IMR-90 (cell line): ENCODE measurements at regions not wholly inside any gene's neighbourhood (a gene's known extent, or its start where the extent isn't known, plus 50 kb on each side); places are given as distances from the start of the nearest gene placed in this dataset.

ENCODE experiments used
- ATAC-seq: fragments of 200-7000 bp; cut with Tn5 transposase; 2 replicates; pipeline ENCODE4 v1.9.1; 2020; ENCODE audit warnings: low read depth, mild to moderate bottlenecking, moderate library complexity
- BruUV-seq: library from RNA; stranded (reverse); fragments of 400-500 nt; replicated peaks from 2 replicates; lab custom pipeline; 2021; lab: Mats Ljungman, UMichigan
- CTCF ChIA-PET: fragments of 300-600 bp; formaldehyde crosslinking; extraction: SDS; loops from one replicate; lab custom pipeline; 2021; ENCODE audit warnings: antibody characterized with exemption; lab: Yijun Ruan, JAX
- POLR2A ChIA-PET: fragments of 300-600 bp; sonication (Branson Sonifier 250); formaldehyde crosslinking; loops from one replicate; lab custom pipeline; 2022; ENCODE audit warnings: antibody characterized with exemption; ENCODE audit not compliant: unreplicated experiment; lab: Charles Lee
- DNase-seq: peaks from one replicate; pipeline ENCODE4 v3.0.0; 2013
- H2AFZ ChIP-seq: replicated peaks from 2 replicates; pipeline ENCODE3; 2013; ENCODE audit warnings: low read length, mild to moderate bottlenecking; ENCODE audit not compliant: poor library complexity
- H2AK5ac ChIP-seq: 2 replicates; pipeline ENCODE4 v1.6.1; 2013; ENCODE audit warnings: low read depth, low read length, inconsistent platforms
- H2AK9ac ChIP-seq: replicated peaks from 2 replicates; pipeline ENCODE3; 2013; ENCODE audit warnings: mild to moderate bottlenecking, low read depth, low read length, moderate library complexity; ENCODE audit not compliant: poor library complexity
- H2BK120ac ChIP-seq: 2 replicates; pipeline ENCODE4 v1.6.1; 2013; ENCODE audit warnings: low read depth, low read length, inconsistent platforms
- H2BK15ac ChIP-seq: 3 replicates; pipeline ENCODE4 v1.6.1; 2013; ENCODE audit warnings: low read depth, low read length, inconsistent platforms
- H2BK20ac ChIP-seq: 2 replicates; pipeline ENCODE4 v1.6.1; 2013; ENCODE audit warnings: low read depth, mild to moderate bottlenecking, inconsistent platforms, low read length, moderate library complexity
- H2BK5ac ChIP-seq: 2 replicates; pipeline ENCODE4 v1.6.1; 2013; ENCODE audit warnings: mild to moderate bottlenecking, low read depth, low read length, inconsistent platforms; ENCODE audit not compliant: poor library complexity, severe bottlenecking
- H3K14ac ChIP-seq: replicated peaks from 2 replicates; pipeline ENCODE4 v1.6.1; 2013; ENCODE audit warnings: low read depth, low read length, inconsistent platforms
- H3K18ac ChIP-seq: 2 replicates; pipeline ENCODE4 v1.6.1; 2013; ENCODE audit warnings: low read depth, low read length, control low read depth
- H3K23ac ChIP-seq: 2 replicates; pipeline ENCODE4 v1.6.1; 2013; ENCODE audit warnings: low read depth, low read length, inconsistent platforms
- H3K27ac ChIP-seq: 2 replicates; pipeline ENCODE4 v1.5.1; 2013; ENCODE audit warnings: mild to moderate bottlenecking, control low read depth, low read length; ENCODE audit not compliant: insufficient read depth
- H3K27me3 ChIP-seq: 2 replicates; pipeline ENCODE4 v1.6.1; 2013; ENCODE audit warnings: low read length; ENCODE audit not compliant: control insufficient read depth, insufficient read depth
- H3K36me3 ChIP-seq: 2 replicates; pipeline ENCODE4 v1.6.1; 2013; ENCODE audit warnings: low read length, mixed read lengths; ENCODE audit not compliant: control insufficient read depth, insufficient read depth
- H3K4ac ChIP-seq: 2 replicates; pipeline ENCODE4 v1.6.1; 2013; ENCODE audit warnings: low read depth, low read length, inconsistent platforms
- H3K4me1 ChIP-seq: 2 replicates; pipeline ENCODE4 v1.6.1; 2013; ENCODE audit warnings: low read length, mixed read lengths; ENCODE audit not compliant: control insufficient read depth, insufficient read depth
- H3K4me2 ChIP-seq: 2 replicates; pipeline ENCODE4 v1.6.1; 2013; ENCODE audit warnings: low read depth, mild to moderate bottlenecking, control low read depth, low read length, moderate library complexity
- H3K4me3 ChIP-seq: 2 replicates; pipeline ENCODE4 v1.5.1; 2013; ENCODE audit warnings: low read depth, mild to moderate bottlenecking, control low read depth, low read length, moderate library complexity; ENCODE audit not compliant: insufficient read depth
- H3K56ac ChIP-seq: 2 replicates; pipeline ENCODE4 v1.6.1; 2013; ENCODE audit warnings: low read length, inconsistent platforms; ENCODE audit not compliant: insufficient read depth; ENCODE audit errors: extremely low read depth
- H3K79me1 ChIP-seq, 2 experiments: 2 replicates each; pipeline ENCODE4 v1.6.1; 2013; ENCODE audit warnings: low read length in 2 of 2, inconsistent platforms in 1 of 2, low read depth in 1 of 2
- H3K9ac ChIP-seq: 2 replicates; pipeline ENCODE4 v1.6.1; 2013; ENCODE audit warnings: low read depth, low read length, control low read depth
- H3K9me1 ChIP-seq: 2 replicates; pipeline ENCODE4 v1.6.1; 2013; ENCODE audit warnings: low read length, inconsistent platforms; ENCODE audit not compliant: insufficient read depth
- H3K9me3 ChIP-seq: 2 replicates; pipeline ENCODE4 v1.6.1; 2013; ENCODE audit warnings: low read length; ENCODE audit not compliant: control insufficient read depth, insufficient read depth
- H4K20me1 ChIP-seq: 2 replicates; pipeline ENCODE4 v1.6.1; 2013; ENCODE audit warnings: low read length, inconsistent platforms; ENCODE audit not compliant: insufficient read depth
- H4K5ac ChIP-seq: 2 replicates; pipeline ENCODE4 v1.6.1; 2013; ENCODE audit warnings: mild to moderate bottlenecking, low read depth, low read length, control low read depth
- H4K8ac ChIP-seq, 2 experiments: 2 replicates each; pipeline ENCODE4 v1.6.1; 2013; ENCODE audit warnings: low read depth in 2 of 2, low read length in 2 of 2, control low read depth in 1 of 2, inconsistent platforms in 1 of 2
- H4K91ac ChIP-seq: 2 replicates; pipeline ENCODE4 v1.6.1; 2013; ENCODE audit warnings: low read depth, low read length, inconsistent platforms; ENCODE audit not compliant: insufficient read depth
- FOS ChIP-seq: fragments of 150-350 bp; IDR thresholded peaks from 2 replicates; pipeline ENCODE4 v1.6.1; 2016; ENCODE audit warnings: low read depth, low read length
- NFE2L2 ChIP-seq: fragments of 150-350 bp; IDR thresholded peaks from 2 replicates; pipeline ENCODE4 v1.6.1; 2016; ENCODE audit warnings: low read depth, mild to moderate bottlenecking, low read length
- dilution Hi-C: fragments of 300-500 bp; cut with HindIII; formaldehyde crosslinking; loops from one replicate; pipeline ENCODE4 v1.14.3; 2018; ENCODE audit warnings: low sequenced_read_pairs; ENCODE audit not compliant: unreplicated experiment
- in situ Hi-C: fragments of 300-500 bp; cut with MboI; formaldehyde crosslinking; loops from 3 replicates; pipeline ENCODE4 v1.14.3; 2019; ENCODE audit warnings: low sequenced_read_pairs, inconsistent platforms, mixed read lengths
- intact Hi-C: fragments of 100-400 bp; cut with micrococcal nuclease; formaldehyde crosslinking; loops from 2 replicates; pipeline ENCODE4 v1.10.0; 2022

DNA sequence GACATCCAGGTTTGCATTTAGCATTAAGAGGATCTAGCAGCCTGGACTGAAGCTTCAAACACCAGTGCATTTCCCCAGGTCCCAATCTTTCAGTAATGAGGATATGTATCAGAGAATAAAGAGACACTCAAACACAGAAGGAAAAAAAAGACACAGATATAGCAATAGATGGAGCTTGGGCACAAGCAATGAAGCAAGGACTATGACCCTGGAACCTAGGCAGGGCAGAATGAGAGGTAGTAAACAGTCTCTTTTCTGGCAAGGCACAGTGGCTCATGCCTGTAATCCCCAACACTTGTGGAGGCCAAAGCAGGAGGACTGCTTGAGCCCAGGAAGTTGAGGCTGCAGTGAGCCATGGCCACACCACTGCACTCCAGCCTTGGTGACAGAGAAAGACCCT is 80.7 kb upstream of the HNRNPA3 start:
- H3K9me1 ChIP-seq: no peaks in the 10 kb centered on the region
- CTCF ChIA-PET: interaction anchor here (1.4 kb wide), 1 partner anchor 17 kb away, joined by 3 read pairs; no protein-coding TSS in a partner anchor
- no peaks in the 10 kb centered on the region for H3K36me3 ChIP-seq
- no peak for DNase-seq
- no peak overlapping the region for H2BK120ac ChIP-seq
- no peak overlapping the region for H2BK5ac ChIP-seq
- intact Hi-C loops (no loop called here), in situ Hi-C loops (no loop called here), dilution Hi-C loops (no loop called here)
- H3K14ac ChIP-seq: no peak overlapping the region
- no peaks in the 10 kb centered on the region for H3K9me3 ChIP-seq
- H3K4me2 ChIP-seq: no peak overlapping the region
- H2BK15ac ChIP-seq: no peak overlapping the region
- no peak for ATAC-seq
- H2AFZ ChIP-seq: no peak overlapping the region
- H3K4me1 ChIP-seq: no peaks in the 10 kb centered on the region
- no peak overlapping the region for H4K8ac ChIP-seq
- no peak overlapping the region for H2AK9ac ChIP-seq
- H3K27ac ChIP-seq: no peak overlapping the region
- H4K5ac ChIP-seq: no peak overlapping the region
- no peak overlapping the region for H4K91ac ChIP-seq
- no peak for TF ChIP-seq FOS
- no peak for TF ChIP-seq NFE2L2
- no peak overlapping the region for H3K56ac ChIP-seq
- H3K23ac ChIP-seq: no peak overlapping the region
- H3K79me1 ChIP-seq: no peaks in the 10 kb centered on the region
- no peak overlapping the region for H2AK5ac ChIP-seq
- no peak overlapping the region for H3K18ac ChIP-seq
- no peak overlapping the region for H3K4me3 ChIP-seq
- no peak overlapping the region for H2BK20ac ChIP-seq
- H3K9ac ChIP-seq: no peak overlapping the region
- H4K20me1 ChIP-seq: no peaks in the 10 kb centered on the region
- BruUV-seq: no TSS peak
- POLR2A ChIA-PET: no interaction called here
- peaks cover 2% of the 10 kb centered on the region for H3K27me3 ChIP-seq
- H3K4ac ChIP-seq: no peak overlapping the region
